PFSK-1 (cell line): ENCODE measurements at regions not wholly inside any gene's neighbourhood (a gene's known extent, or its start where the extent isn't known, plus 50 kb on each side); places are given as distances from the start of the nearest gene placed in this dataset.

ENCODE experiments used
- FOXP2 ChIP-seq: optimal IDR thresholded peaks from 2 replicates; pipeline ENCODE3; 2011; ENCODE audit warnings: borderline replicate concordance, control low read depth, inconsistent platforms; ENCODE audit not compliant: insufficient read depth; ENCODE audit errors: extremely low read length, extremely low read depth
- POLR2AphosphoS5 ChIP-seq: IDR thresholded peaks from 2 replicates; pipeline ENCODE4 v1.6.1; 2012; ENCODE audit warnings: low read depth, mild to moderate bottlenecking, control low read depth, low read length, moderate library complexity
- REST ChIP-seq, 2 experiments: IDR thresholded peaks; 2 replicates each; pipeline versions ENCODE4 v1.6.1 to v1.8.0; 2011 to 2012; ENCODE audit warnings: low read depth in 2 of 2, low read length in 2 of 2, control low read depth in 1 of 2, inconsistent platforms in 1 of 2, mild to moderate bottlenecking in 1 of 2, moderate library complexity in 1 of 2; ENCODE audit not compliant: insufficient read depth in 1 of 2
- SIN3A ChIP-seq: IDR thresholded peaks from 2 replicates; pipeline ENCODE4 v1.6.1; 2012; ENCODE audit warnings: mild to moderate bottlenecking, low read length, moderate library complexity, borderline replicate concordance; ENCODE audit not compliant: insufficient read depth
- TAF1 ChIP-seq: IDR thresholded peaks from 2 replicates; pipeline ENCODE4 v1.6.1; 2012; ENCODE audit warnings: low read length, control low read depth, borderline replicate concordance; ENCODE audit not compliant: insufficient read depth

DNA sequence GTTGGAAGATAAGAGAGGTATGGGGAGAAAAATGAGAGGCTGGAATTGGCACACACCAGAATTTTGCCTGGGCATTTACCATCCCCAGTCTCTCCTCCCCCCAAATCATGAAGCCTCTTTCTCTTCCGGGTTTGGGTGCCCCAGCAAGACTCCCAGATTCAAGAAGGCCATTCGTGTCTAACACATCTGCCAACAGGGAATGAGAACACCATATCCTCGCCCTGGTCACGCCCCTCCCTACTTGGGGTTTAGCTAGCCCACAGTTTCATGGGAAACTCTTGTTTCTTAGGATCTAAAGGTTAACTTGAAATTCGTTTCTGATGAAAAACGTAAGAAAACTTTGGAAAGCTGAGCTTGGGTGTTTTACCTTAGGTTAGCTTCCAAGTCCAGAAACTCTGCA is 105.5 kb upstream of the TMEM170B start:
- TF ChIP-seq TAF1, result no peak
- TF ChIP-seq POLR2AphosphoS5, result no peak
- TF ChIP-seq SIN3A, result no peak
- TF ChIP-seq REST (IDR thresholded peaks at IDR 0.05; ENCODE audit: insufficient read depth in 1 of 2, low read depth in 2 of 2, low read length in 2 of 2), result no peak
- TF ChIP-seq FOXP2, result no peak
